ENCODE measurements at regions not wholly inside any gene's neighbourhood (a gene's known extent, or its start where the extent isn't known, plus 50 kb on each side); places are given as distances from the start of the nearest gene placed in this dataset.

- H3K4me1 ChIP-seq (ENCODE audit: low read depth, poor library complexity, severe bottlenecking): peaks cover 8% of the 10 kb centered on the region
- H3K36me3 ChIP-seq (ENCODE audit: insufficient read depth): no peaks in the 10 kb centered on the region
- H2AFZ ChIP-seq (ENCODE audit: low read depth): no peak overlapping the region
- H3K79me2 ChIP-seq (ENCODE audit: insufficient read depth, low read depth): no peaks in the 10 kb centered on the region
- H3K27me3 ChIP-seq (ENCODE audit: insufficient read depth, low read depth): no peaks in the 10 kb centered on the region
- no peak overlapping the region for H3K27ac ChIP-seq
- TF ChIP-seq CTCF (conservative IDR thresholded peaks at IDR 0.05; ENCODE audit: low read depth, low read length): no peak
- no peak overlapping the region for H3K9ac ChIP-seq
- H4K20me1 ChIP-seq (ENCODE audit: insufficient read depth): no peaks in the 10 kb centered on the region
- H3K4me3 ChIP-seq (IDR thresholded peaks at IDR 0.05; ENCODE audit: insufficient read depth, low read depth, low read length): no peak overlapping the region
- no peak overlapping the region for H3K4me2 ChIP-seq
Observed at GRCh38 chr14:30053103-30053502, 125.5 kb upstream of the PRKD1 start.

- Histone ChIP-seq H3K4me1 (ENCODE audit: low read depth, poor library complexity, severe bottlenecking) (peaks cover 8% of the 10 kb centered on the region), H4K20me1 (ENCODE audit: insufficient read depth) (no peaks in the 10 kb centered on the region), H3K9ac (no peak overlapping the region), H3K27me3 (ENCODE audit: insufficient read depth, low read depth) (no peaks in the 10 kb centered on the region), H3K36me3 (ENCODE audit: insufficient read depth) (no peaks in the 10 kb centered on the region), H2AFZ (ENCODE audit: low read depth) (no peak overlapping the region), H3K27ac (no peak overlapping the region), H3K4me3 (IDR thresholded peaks at IDR 0.05; ENCODE audit: insufficient read depth, low read depth, low read length) (no peak overlapping the region), H3K4me2 (no peak overlapping the region), H3K79me2 (ENCODE audit: insufficient read depth, low read depth) (no peaks in the 10 kb centered on the region)
- no peak for TF ChIP-seq CTCF (conservative IDR thresholded peaks at IDR 0.05; ENCODE audit: low read depth, low read length)
Observed at GRCh38 chr14:30054201-30054600, 126.6 kb upstream of the PRKD1 start.

GRCh38 chr14:30058401-30058800, 130.8 kb upstream of the PRKD1 start:
- Histone ChIP-seq H3K27me3 (ENCODE audit: insufficient read depth, low read depth) (no peaks in the 10 kb centered on the region), H3K9ac (no peak overlapping the region), H3K4me3 (IDR thresholded peaks at IDR 0.05; ENCODE audit: insufficient read depth, low read depth, low read length) (no peak overlapping the region), H2AFZ (ENCODE audit: low read depth) (no peak overlapping the region), H3K4me2 (no peak overlapping the region), H4K20me1 (ENCODE audit: insufficient read depth) (no peaks in the 10 kb centered on the region), H3K36me3 (ENCODE audit: insufficient read depth) (no peaks in the 10 kb centered on the region), H3K4me1 (ENCODE audit: low read depth, poor library complexity, severe bottlenecking) (peaks cover 18% of the 10 kb centered on the region), H3K27ac (no peak overlapping the region), H3K79me2 (ENCODE audit: insufficient read depth, low read depth) (no peaks in the 10 kb centered on the region)
- no peak for TF ChIP-seq CTCF (conservative IDR thresholded peaks at IDR 0.05; ENCODE audit: low read depth, low read length)

GRCh38 chr14:30063746-30064145, 136.1 kb upstream of the PRKD1 start:
- no peaks in the 10 kb centered on the region for H3K79me2 ChIP-seq (ENCODE audit: insufficient read depth, low read depth)
- peak overlapping the region; percentile 69 for H3K27ac ChIP-seq
- peak overlapping the region; percentile 31; the same call in 1 of the 2 replicates for H2AFZ ChIP-seq (ENCODE audit: low read depth)
- H3K4me2 ChIP-seq: peak overlapping the region; percentile 82
- peaks cover 27% of the 10 kb centered on the region for H3K4me1 ChIP-seq (ENCODE audit: low read depth, poor library complexity, severe bottlenecking)
- no peaks in the 10 kb centered on the region for H3K27me3 ChIP-seq (ENCODE audit: insufficient read depth, low read depth)
- H3K4me3 ChIP-seq (IDR thresholded peaks at IDR 0.05; ENCODE audit: insufficient read depth, low read depth, low read length): no peak overlapping the region
- H3K36me3 ChIP-seq (ENCODE audit: insufficient read depth): no peaks in the 10 kb centered on the region
- no peaks in the 10 kb centered on the region for H4K20me1 ChIP-seq (ENCODE audit: insufficient read depth)
- TF ChIP-seq CTCF (conservative IDR thresholded peaks at IDR 0.05; ENCODE audit: low read depth, low read length): no peak
- H3K9ac ChIP-seq: no peak overlapping the region

Measured in KMS-11 (cell line).